ENCODE measurements at regions not wholly inside any gene's neighbourhood (a gene's known extent, or its start where the extent isn't known, plus 50 kb on each side); places are given as distances from the start of the nearest gene placed in this dataset.
"Not testable (repeated sequence)": the region's sequence is repeated elsewhere in the genome, so short reads cannot be mapped to it uniquely, and the experiment has no call there.

- H3K9me1 ChIP-seq (replicated peaks; ENCODE audit: control insufficient read depth, extremely low read depth, insufficient read depth, low read length) = no peaks in the 10 kb centered on the region
- H3K4me1 ChIP-seq (ENCODE audit: control insufficient read depth, extremely low read depth, insufficient read depth, low read length) = no peaks in the 10 kb centered on the region
- ChIA-PET CTCF (no interaction called here), POLR2A (no interaction called here)
- no peak overlapping the region for H3K9ac ChIP-seq (replicated peaks; ENCODE audit: extremely low read depth, insufficient read depth, low read length)
- H3K4me2 ChIP-seq (ENCODE audit: insufficient read depth, low read length) = no peak overlapping the region
- H4K20me1 ChIP-seq (replicated peaks; ENCODE audit: control insufficient read depth, extremely low read depth, insufficient read depth, low read length) = no peaks in the 10 kb centered on the region
- dilution Hi-C loops (cut with MboI; ENCODE audit: extremely low pct_ligation_motif_present, low sequenced_read_pairs) (no loop called here), intact Hi-C loops (cut with micrococcal nuclease) (no loop called here)
- H2AFZ ChIP-seq (ENCODE audit: low read depth, low read length) = no peak overlapping the region
- no peaks in the 10 kb centered on the region for H3K79me2 ChIP-seq (ENCODE audit: control insufficient read depth, insufficient read depth, low read length)
- no peak overlapping the region for H3K4me3 ChIP-seq (replicated peaks in 1 of 3; ENCODE audit: insufficient read depth in 1 of 3, low read depth in 1 of 3, low read length in 3 of 3)
- FAIRE-seq (no peak), DNase-seq (ENCODE audit: low read depth, low spot score) (no peak)
- TF ChIP-seq JUN (IDR thresholded peaks at IDR 0.05; ENCODE audit: borderline replicate concordance, insufficient read depth, insufficient read length, low read depth) = no peak
- no peak for TF ChIP-seq MAX (IDR thresholded peaks at IDR 0.05; ENCODE audit: insufficient read depth, insufficient read length)
- TF ChIP-seq MYC (IDR thresholded peaks at IDR 0.05; ENCODE audit: low read depth, low read length) = no peak
- no peak for TF ChIP-seq FOS (IDR thresholded peaks at IDR 0.05; ENCODE audit: borderline replicate concordance, insufficient read depth, low read length)
- TF ChIP-seq POLR2AphosphoS5 (IDR thresholded peaks at IDR 0.05; ENCODE audit: insufficient read depth, low read depth, low read length) = no peak
- TF ChIP-seq GATA2 (IDR thresholded peaks at IDR 0.05; ENCODE audit: insufficient read depth, insufficient read length, low read depth, low read length) = no peak
- no peak for TF ChIP-seq EZH2 (IDR thresholded peaks at IDR 0.05; ENCODE audit: borderline replicate concordance, low read depth, low read length, severe bottlenecking)
- BruUV-seq (replicated peaks) = no TSS peak
- no peaks in the 10 kb centered on the region for H3K9me3 ChIP-seq (replicated peaks; ENCODE audit: control insufficient read depth, insufficient read depth, low read length)
- no peaks in the 10 kb centered on the region for H3K27me3 ChIP-seq (ENCODE audit: control insufficient read depth in 2 of 2, insufficient read depth in 2 of 2, low read length in 2 of 2)
- no peak overlapping the region for H3K27ac ChIP-seq (ENCODE audit: insufficient read depth, low read depth, low read length)
- no peaks in the 10 kb centered on the region for H3K36me3 ChIP-seq (ENCODE audit: control insufficient read depth in 2 of 2, extremely low read depth in 1 of 2, insufficient read depth in 2 of 2, low read length in 2 of 2)
Measured at GRCh38 chr4:18162453-18162852, 140.9 kb upstream of the LCORL start.

- intact Hi-C loops (cut with micrococcal nuclease); H3K9me1 ChIP-seq (replicated peaks; ENCODE audit: control insufficient read depth, extremely low read depth, insufficient read depth, low read length); H3K4me2 ChIP-seq (ENCODE audit: insufficient read depth, low read length): not testable (repeated sequence)
Measured at GRCh38 chr4:18159117-18159912, 137.8 kb upstream of the LCORL start.

More at GRCh38 chr4:18159117-18159912, 137.8 kb upstream of the LCORL start:
- H3K4me3 ChIP-seq (replicated peaks in 1 of 3; ENCODE audit: insufficient read depth in 1 of 3, low read depth in 1 of 3, low read length in 3 of 3); CTCF ChIA-PET; H3K4me1 ChIP-seq (ENCODE audit: control insufficient read depth, extremely low read depth, insufficient read depth, low read length); DNase-seq (ENCODE audit: low read depth, low spot score); POLR2A ChIA-PET; BruUV-seq (replicated peaks); H3K36me3 ChIP-seq (ENCODE audit: control insufficient read depth in 2 of 2, extremely low read depth in 1 of 2, insufficient read depth in 2 of 2, low read length in 2 of 2); H3K27ac ChIP-seq (ENCODE audit: insufficient read depth, low read depth, low read length); H4K20me1 ChIP-seq (replicated peaks; ENCODE audit: control insufficient read depth, extremely low read depth, insufficient read depth, low read length); H3K9me3 ChIP-seq (replicated peaks; ENCODE audit: control insufficient read depth, insufficient read depth, low read length); dilution Hi-C loops (cut with MboI; ENCODE audit: extremely low pct_ligation_motif_present, low sequenced_read_pairs); FAIRE-seq; H2AFZ ChIP-seq (ENCODE audit: low read depth, low read length); H3K79me2 ChIP-seq (ENCODE audit: control insufficient read depth, insufficient read depth, low read length); H3K9ac ChIP-seq (replicated peaks; ENCODE audit: extremely low read depth, insufficient read depth, low read length); H3K27me3 ChIP-seq (ENCODE audit: control insufficient read depth in 2 of 2, insufficient read depth in 2 of 2, low read length in 2 of 2): not testable (repeated sequence)

Data from endothelial cell of umbilical vein (primary cell).